Stimulated activated CD4-positive, alpha-beta T cell treated with anti-CD3 and anti-CD28 coated beads, Interleukin-4, amount 100 ng/mL, for 1 hour (primary cell): ENCODE measurements at regions not wholly inside any gene's neighbourhood (a gene's known extent, or its start where the extent isn't known, plus 50 kb on each side); places are given as distances from the start of the nearest gene placed in this dataset.
A peak's percentile ranks its signal among the peaks of the same experiment; 100 is the strongest.
"Not testable (repeated sequence)": the region's sequence is repeated elsewhere in the genome, so short reads cannot be mapped to it uniquely, and the experiment has no call there.

Experiments used
- DNase-seq: peaks from one replicate; pipeline ENCODE4 v3.0.0-alpha.2; 2020

GRCh38 chr1:149157409-149157808 lies 54.1 kb upstream of the NBPF9 start:
- not testable (repeated sequence) for DNase-seq

- DNase-seq, result not testable (repeated sequence)
Observed at GRCh38 chr1:149158308-149158707, 55.0 kb upstream of the NBPF9 start.

- not testable (repeated sequence) for DNase-seq
Observed at GRCh38 chr1:149163063-149163444, 59.7 kb upstream of the NBPF9 start.

GRCh38 chr1:149174765-149175164 lies 71.4 kb upstream of the NBPF9 start:
- not testable (repeated sequence) for DNase-seq

- not testable (repeated sequence) for DNase-seq
Observed at GRCh38 chr1:149175812-149176211, 72.5 kb upstream of the NBPF9 start.

- DNase-seq, result peak; percentile 60
Observed at GRCh38 chr1:149176453-149177316, 73.3 kb upstream of the NBPF9 start.

- DNase-seq, result not testable (repeated sequence)
Observed at GRCh38 chr1:149190742-149191141, 87.4 kb upstream of the NBPF9 start.

- DNase-seq, result not testable (repeated sequence)
Observed at GRCh38 chr1:149196651-149197050, 93.3 kb upstream of the NBPF9 start.

GRCh38 chr1:149200567-149200966 lies 97.2 kb upstream of the NBPF9 start:
- not testable (repeated sequence) for DNase-seq

GRCh38 chr1:149202283-149202682 lies 98.9 kb upstream of the NBPF9 start:
- not testable (repeated sequence) for DNase-seq

- not testable (repeated sequence) for DNase-seq
Observed at GRCh38 chr1:149204396-149204795, 101.0 kb upstream of the NBPF9 start.

GRCh38 chr1:149208836-149209235 lies 105.5 kb upstream of the NBPF9 start:
- DNase-seq, result not testable (repeated sequence)

GRCh38 chr1:149211757-149212420 lies 108.5 kb upstream of the NBPF9 start:
- not testable (repeated sequence) for DNase-seq

GRCh38 chr1:149212946-149213345 lies 109.6 kb upstream of the NBPF9 start:
- not testable (repeated sequence) for DNase-seq

- not testable (repeated sequence) for DNase-seq
Observed at GRCh38 chr1:149213673-149214072, 110.3 kb upstream of the NBPF9 start.

- DNase-seq, result not testable (repeated sequence)
Observed at GRCh38 chr1:149218080-149218988, 115.0 kb upstream of the NBPF9 start.

- DNase-seq, result not testable (repeated sequence)
Observed at GRCh38 chr1:149219539-149219938, 116.2 kb upstream of the NBPF9 start.

- DNase-seq, result not testable (repeated sequence)
Observed at GRCh38 chr1:149220463-149221074, 117.2 kb upstream of the NBPF9 start.

GRCh38 chr1:149227933-149228665 lies 124.7 kb upstream of the NBPF9 start:
- DNase-seq, result not testable (repeated sequence)

GRCh38 chr1:149228672-149229585 lies 125.6 kb upstream of the NBPF9 start:
- DNase-seq, result not testable (repeated sequence)
